ENCODE measurements at regions not wholly inside any gene's neighbourhood (a gene's known extent, or its start where the extent isn't known, plus 50 kb on each side); places are given as distances from the start of the nearest gene placed in this dataset.

DNA sequence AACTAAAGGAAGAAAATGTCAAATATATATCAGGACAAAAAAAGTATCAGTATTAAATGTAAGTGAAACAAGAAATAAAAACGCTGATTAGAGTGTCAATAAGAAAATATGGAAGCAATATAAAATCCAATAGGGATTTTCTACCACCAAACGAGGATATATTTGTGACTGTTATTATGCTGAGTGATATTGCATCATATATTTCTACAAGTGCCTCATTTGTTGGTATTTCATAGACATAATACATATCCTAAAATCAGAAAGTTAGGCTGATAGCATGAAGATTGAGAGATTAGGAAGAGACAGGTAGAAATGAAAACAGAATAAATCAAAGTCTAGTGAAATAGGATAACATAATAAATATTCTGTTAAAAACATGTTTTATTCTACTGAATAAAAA lies 429.2 kb upstream of the IRAK1BP1 start:
- no peak overlapping the region for H3K27ac ChIP-seq (ENCODE audit: low read depth in 2 of 2, low read length in 1 of 2)
- no peak overlapping the region for H2AFZ ChIP-seq (ENCODE audit: low read depth)
- H3F3A ChIP-seq (replicated peaks; ENCODE audit: insufficient read depth) = no peaks in the 10 kb centered on the region
- TF ChIP-seq FOXJ3 (CRISPR knock-in tag; IDR thresholded peaks at IDR 0.05) = no peak
- TF ChIP-seq, protein P1, sequence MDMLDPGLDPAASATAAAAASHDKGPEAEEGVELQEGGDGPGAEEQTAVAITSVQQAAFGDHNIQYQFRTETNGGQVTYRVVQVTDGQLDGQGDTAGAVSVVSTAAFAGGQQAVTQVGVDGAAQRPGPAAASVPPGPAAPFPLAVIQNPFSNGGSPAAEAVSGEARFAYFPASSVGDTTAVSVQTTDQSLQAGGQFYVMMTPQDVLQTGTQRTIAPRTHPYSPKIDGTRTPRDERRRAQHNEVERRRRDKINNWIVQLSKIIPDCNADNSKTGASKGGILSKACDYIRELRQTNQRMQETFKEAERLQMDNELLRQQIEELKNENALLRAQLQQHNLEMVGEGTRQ (IDR thresholded peaks at IDR 0.05; ENCODE audit: borderline replicate concordance, low read depth, low read length) = no peak
- no peak for TF ChIP-seq GATA2 (CRISPR knock-in tag; IDR thresholded peaks at IDR 0.05)
- TF ChIP-seq TCF12 (IDR thresholded peaks at IDR 0.05) = no peak
- TF ChIP-seq RCOR1 (IDR thresholded peaks at IDR 0.05; ENCODE audit: low read length) = no peak
- no peak for TF ChIP-seq NFIC (IDR thresholded peaks at IDR 0.05; ENCODE audit: borderline replicate concordance)
- TF ChIP-seq RFX5 (IDR thresholded peaks at IDR 0.05; ENCODE audit: low read length) = no peak
- TF ChIP-seq, protein P2, sequence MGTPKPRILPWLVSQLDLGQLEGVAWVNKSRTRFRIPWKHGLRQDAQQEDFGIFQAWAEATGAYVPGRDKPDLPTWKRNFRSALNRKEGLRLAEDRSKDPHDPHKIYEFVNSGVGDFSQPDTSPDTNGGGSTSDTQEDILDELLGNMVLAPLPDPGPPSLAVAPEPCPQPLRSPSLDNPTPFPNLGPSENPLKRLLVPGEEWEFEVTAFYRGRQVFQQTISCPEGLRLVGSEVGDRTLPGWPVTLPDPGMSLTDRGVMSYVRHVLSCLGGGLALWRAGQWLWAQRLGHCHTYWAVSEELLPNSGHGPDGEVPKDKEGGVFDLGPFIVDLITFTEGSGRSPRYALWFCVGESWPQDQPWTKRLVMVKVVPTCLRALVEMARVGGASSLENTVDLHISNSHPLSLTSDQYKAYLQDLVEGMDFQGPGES (IDR thresholded peaks at IDR 0.05; ENCODE audit: low read depth, low read length) = no peak
- TF ChIP-seq YY1 (IDR thresholded peaks at IDR 0.05; ENCODE audit: low read depth) = no peak
- TF ChIP-seq TAF1 (IDR thresholded peaks at IDR 0.05; ENCODE audit: borderline replicate concordance, low read depth, low read length) = no peak
- no peak for TF ChIP-seq NRF1 (IDR thresholded peaks at IDR 0.05; ENCODE audit: low read depth, low read length)
- TF ChIP-seq MEF2A (IDR thresholded peaks at IDR 0.05; ENCODE audit: borderline replicate concordance, low read depth) = no peak
- no peak for TF ChIP-seq TEAD4 (IDR thresholded peaks at IDR 0.05; ENCODE audit: borderline replicate concordance, insufficient read depth)
- no peaks in the 10 kb centered on the region for H3K36me3 ChIP-seq (replicated peaks in 1 of 2; ENCODE audit: control insufficient read depth in 1 of 2, insufficient read depth in 2 of 2, low read length in 1 of 2)
- ChIA-PET POLR2A (no interaction called here), CTCF (no interaction called here)
- no peaks in the 10 kb centered on the region for H3K9me3 ChIP-seq
- no peaks in the 10 kb centered on the region; a peak in 1 of 4 replicates for H3K4me1 ChIP-seq (ENCODE audit: control insufficient read depth in 1 of 2, insufficient read depth in 2 of 2, low read depth in 1 of 2, low read length in 1 of 2)
- H3K4me3 ChIP-seq (ENCODE audit: low read depth in 2 of 2, low read length in 1 of 2) = no peak overlapping the region
- no peak for DNase-seq
- H3K9ac ChIP-seq = no peak overlapping the region
- no peaks in the 10 kb centered on the region for H3K79me2 ChIP-seq (ENCODE audit: insufficient read depth)
- no peaks in the 10 kb centered on the region for H3K9me2 ChIP-seq
- H4K20me1 ChIP-seq (ENCODE audit: insufficient read depth) = no peaks in the 10 kb centered on the region
- 47% methylated on average over 2 of the region's 2 CpGs for WGBS (ENCODE audit: low lambda C conversion rate)
- H3K4me2 ChIP-seq = no peak overlapping the region
- H3K27me3 ChIP-seq (ENCODE audit: insufficient read depth) = no peaks in the 10 kb centered on the region

DNA sequence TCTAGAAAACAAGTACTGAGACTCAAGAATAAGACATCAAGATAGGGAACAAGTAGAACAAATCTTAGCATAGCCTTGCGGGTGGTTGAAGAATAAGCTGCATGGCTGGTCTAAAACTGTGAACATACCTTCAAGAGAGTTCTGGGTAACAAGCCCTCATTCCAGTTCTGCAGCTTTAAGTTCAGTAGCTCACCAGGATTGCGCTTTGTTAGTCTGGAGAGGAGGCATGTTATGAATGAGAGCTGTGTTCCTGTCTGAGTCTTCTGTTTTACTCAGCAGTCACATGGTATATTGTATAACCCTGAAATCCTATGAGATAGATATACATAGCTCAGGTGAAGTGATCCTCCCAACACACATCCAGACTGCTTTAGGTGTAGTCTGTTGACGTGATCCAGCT lies 406.6 kb upstream of the IRAK1BP1 start:
- H3K79me2 ChIP-seq (ENCODE audit: insufficient read depth) = no peaks in the 10 kb centered on the region
- H3K4me1 ChIP-seq (ENCODE audit: control insufficient read depth in 1 of 2, insufficient read depth in 2 of 2, low read depth in 1 of 2, low read length in 1 of 2) = no peaks in the 10 kb centered on the region
- H4K20me1 ChIP-seq (ENCODE audit: insufficient read depth) = no peaks in the 10 kb centered on the region
- ChIA-PET POLR2A (no interaction called here), CTCF (no interaction called here)
- TF ChIP-seq RAD21 (IDR thresholded peaks at IDR 0.05; ENCODE audit: low read length) (no peak), FOXM1 (IDR thresholded peaks at IDR 0.05; ENCODE audit: low read depth) (no peak), JUND (IDR thresholded peaks at IDR 0.05) (no peak), SMC3 (IDR thresholded peaks at IDR 0.05; ENCODE audit: low read depth, low read length) (no peak), RCOR1 (IDR thresholded peaks at IDR 0.05; ENCODE audit: low read length) (no peak), NFIC (IDR thresholded peaks at IDR 0.05; ENCODE audit: borderline replicate concordance) (no peak), GABPA (IDR thresholded peaks at IDR 0.05; ENCODE audit: low read depth) (no peak), TCF12 (IDR thresholded peaks at IDR 0.05) (no peak)
- TF ChIP-seq, protein P1 (IDR thresholded peaks at IDR 0.05; ENCODE audit: borderline replicate concordance, low read depth, low read length) = no peak
- TF ChIP-seq, protein P3, sequence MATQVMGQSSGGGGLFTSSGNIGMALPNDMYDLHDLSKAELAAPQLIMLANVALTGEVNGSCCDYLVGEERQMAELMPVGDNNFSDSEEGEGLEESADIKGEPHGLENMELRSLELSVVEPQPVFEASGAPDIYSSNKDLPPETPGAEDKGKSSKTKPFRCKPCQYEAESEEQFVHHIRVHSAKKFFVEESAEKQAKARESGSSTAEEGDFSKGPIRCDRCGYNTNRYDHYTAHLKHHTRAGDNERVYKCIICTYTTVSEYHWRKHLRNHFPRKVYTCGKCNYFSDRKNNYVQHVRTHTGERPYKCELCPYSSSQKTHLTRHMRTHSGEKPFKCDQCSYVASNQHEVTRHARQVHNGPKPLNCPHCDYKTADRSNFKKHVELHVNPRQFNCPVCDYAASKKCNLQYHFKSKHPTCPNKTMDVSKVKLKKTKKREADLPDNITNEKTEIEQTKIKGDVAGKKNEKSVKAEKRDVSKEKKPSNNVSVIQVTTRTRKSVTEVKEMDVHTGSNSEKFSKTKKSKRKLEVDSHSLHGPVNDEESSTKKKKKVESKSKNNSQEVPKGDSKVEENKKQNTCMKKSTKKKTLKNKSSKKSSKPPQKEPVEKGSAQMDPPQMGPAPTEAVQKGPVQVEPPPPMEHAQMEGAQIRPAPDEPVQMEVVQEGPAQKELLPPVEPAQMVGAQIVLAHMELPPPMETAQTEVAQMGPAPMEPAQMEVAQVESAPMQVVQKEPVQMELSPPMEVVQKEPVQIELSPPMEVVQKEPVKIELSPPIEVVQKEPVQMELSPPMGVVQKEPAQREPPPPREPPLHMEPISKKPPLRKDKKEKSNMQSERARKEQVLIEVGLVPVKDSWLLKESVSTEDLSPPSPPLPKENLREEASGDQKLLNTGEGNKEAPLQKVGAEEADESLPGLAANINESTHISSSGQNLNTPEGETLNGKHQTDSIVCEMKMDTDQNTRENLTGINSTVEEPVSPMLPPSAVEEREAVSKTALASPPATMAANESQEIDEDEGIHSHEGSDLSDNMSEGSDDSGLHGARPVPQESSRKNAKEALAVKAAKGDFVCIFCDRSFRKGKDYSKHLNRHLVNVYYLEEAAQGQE (IDR thresholded peaks at IDR 0.05; ENCODE audit: low read depth, low read length) = no peak
- no peak overlapping the region for H3K27ac ChIP-seq (ENCODE audit: low read depth in 2 of 2, low read length in 1 of 2)
- no peak overlapping the region for H2AFZ ChIP-seq (ENCODE audit: low read depth)
- no peaks in the 10 kb centered on the region for H3K27me3 ChIP-seq (ENCODE audit: insufficient read depth)
- H3K9ac ChIP-seq = no peak overlapping the region
- no peak overlapping the region for H3K4me2 ChIP-seq
- no peak overlapping the region for H3K4me3 ChIP-seq (ENCODE audit: low read depth in 2 of 2, low read length in 1 of 2)
- WGBS (ENCODE audit: low lambda C conversion rate) = 69% methylated on average over 3 of the region's 3 CpGs
- no peaks in the 10 kb centered on the region for H3F3A ChIP-seq (replicated peaks; ENCODE audit: insufficient read depth)
- H3K36me3 ChIP-seq (replicated peaks in 1 of 2; ENCODE audit: control insufficient read depth in 1 of 2, insufficient read depth in 2 of 2, low read length in 1 of 2) = no peaks in the 10 kb centered on the region
- no peaks in the 10 kb centered on the region for H3K9me3 ChIP-seq
- no peak for DNase-seq
- no peaks in the 10 kb centered on the region for H3K9me2 ChIP-seq
